DND-41 (cell line): ENCODE measurements at regions not wholly inside any gene's neighbourhood (a gene's known extent, or its start where the extent isn't known, plus 50 kb on each side); places are given as distances from the start of the nearest gene placed in this dataset.

ENCODE experiments used
- CTCF ChIP-seq: IDR thresholded peaks from 2 replicates; pipeline ENCODE4 v1.5.1; 2012; ENCODE audit warnings: borderline replicate concordance, low read length, moderate library complexity, mild to moderate bottlenecking; ENCODE audit not compliant: poor library complexity, severe bottlenecking; ENCODE audit errors: extremely low read depth
- EZH2 ChIP-seq: IDR thresholded peaks from 3 replicates; pipeline ENCODE4 v1.6.1; 2012; ENCODE audit warnings: borderline replicate concordance, low read depth, mild to moderate bottlenecking, moderate library complexity, low read length, inconsistent platforms; ENCODE audit not compliant: severe bottlenecking

DNA sequence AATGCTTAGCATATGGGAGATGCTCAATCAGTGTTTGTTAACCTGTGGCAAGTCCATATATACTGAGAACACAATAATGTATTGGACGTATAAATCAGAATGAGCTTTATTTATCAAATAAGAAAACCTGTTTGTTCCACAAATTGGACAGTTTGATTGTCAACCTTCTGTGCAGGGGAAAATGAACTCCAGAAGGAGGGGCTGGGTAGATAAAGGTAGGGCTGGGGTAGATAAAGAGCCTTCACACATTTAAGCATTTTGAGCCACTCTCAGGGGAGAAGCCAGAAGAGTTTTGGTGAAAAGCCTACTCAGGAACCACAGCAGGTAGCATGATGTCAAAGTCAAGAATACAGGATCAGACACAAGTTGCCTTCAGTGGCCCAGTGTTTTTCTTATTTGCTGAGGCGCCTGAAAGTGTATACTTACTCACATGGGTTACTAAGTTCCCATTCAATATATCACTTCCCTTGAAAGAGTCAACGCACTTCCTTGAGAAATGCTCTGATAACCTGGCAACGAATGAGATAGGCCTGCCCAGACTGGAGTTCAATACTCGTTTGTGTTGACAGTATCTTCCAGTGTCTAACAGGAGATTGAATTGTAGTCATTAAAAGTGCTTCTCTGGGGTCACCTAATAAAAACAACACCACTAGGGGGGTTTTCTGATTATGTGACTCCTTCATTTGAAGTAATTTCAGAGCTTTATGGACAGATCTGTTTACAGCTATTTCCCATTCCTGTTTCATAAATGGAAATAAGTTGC, 263.9 kb upstream of the CITED2 start:
- no peak for TF ChIP-seq CTCF
- no peak for TF ChIP-seq EZH2
